Left ventricle myocardium inferior (tissue), 1 donor: ENCODE measurements at regions not wholly inside any gene's neighbourhood (a gene's known extent, or its start where the extent isn't known, plus 50 kb on each side); places are given as distances from the start of the nearest gene placed in this dataset.

Experiments
- DNase-seq: peaks from one replicate; pipeline ENCODE4 v3.0.0-alpha.2; 2020
- H3K27ac ChIP-seq: fragments of 200-600 bp; replicated peaks from 2 replicates; pipeline ENCODE4 v1.8.0; 2021
- H3K27me3 ChIP-seq: fragments of 200-600 bp; 2 replicates; pipeline ENCODE4 v1.8.0; 2021; ENCODE audit warnings: low read depth
- H3K36me3 ChIP-seq: fragments of 200-600 bp; 2 replicates; pipeline ENCODE4 v1.8.0; 2021
- H3K4me1 ChIP-seq: fragments of 200-600 bp; 2 replicates; pipeline ENCODE4 v1.8.0; 2021
- H3K4me3 ChIP-seq: fragments of 200-600 bp; 2 replicates; pipeline ENCODE4 v1.8.0; 2021; ENCODE audit warnings: mild to moderate bottlenecking, moderate library complexity
- H3K9me3 ChIP-seq: fragments of 200-600 bp; replicated peaks from 2 replicates; pipeline ENCODE4 v1.8.0; 2021
- CTCF ChIP-seq: fragments of 200-600 bp; IDR thresholded peaks from 2 replicates; pipeline ENCODE4 v1.8.0; 2021; ENCODE audit warnings: antibody characterized with exemption, mild to moderate bottlenecking, borderline replicate concordance
- intact Hi-C: fragments of 100-400 bp; cut with micrococcal nuclease; formaldehyde crosslinking; loops from one replicate; pipeline ENCODE4 v1.11.0; 2022
- donor health status: DM: no; HTN: yes; CAD: no; lungs with severe emphysema.

- intact Hi-C loops = no loop called here
- H3K27me3 ChIP-seq = no peaks in the 10 kb centered on the region
- no peaks in the 10 kb centered on the region for H3K36me3 ChIP-seq
- no peak for TF ChIP-seq CTCF
- no peaks in the 10 kb centered on the region for H3K4me1 ChIP-seq
- no peaks in the 10 kb centered on the region for H3K9me3 ChIP-seq
- no peak overlapping the region for H3K27ac ChIP-seq
- no peak overlapping the region for H3K4me3 ChIP-seq
- no peak for DNase-seq
Measured at GRCh38 chr4:14318671-14319070, 683.6 kb upstream of the CPEB2 start.

- no peaks in the 10 kb centered on the region for H3K4me1 ChIP-seq
- no peaks in the 10 kb centered on the region for H3K36me3 ChIP-seq
- no peak for TF ChIP-seq CTCF
- no peak overlapping the region for H3K4me3 ChIP-seq
- no peaks in the 10 kb centered on the region for H3K27me3 ChIP-seq
- H3K9me3 ChIP-seq = peaks cover 11% of the 10 kb centered on the region
- intact Hi-C loops = no loop called here
- no peak overlapping the region for H3K27ac ChIP-seq
- no peak for DNase-seq
Measured at GRCh38 chr4:14321723-14322122, 680.6 kb upstream of the CPEB2 start.

- TF ChIP-seq CTCF = no peak
Measured at GRCh38 chr4:14323191-14323590, 679.1 kb upstream of the CPEB2 start.

GRCh38 chr4:14329228-14329627 is 673.1 kb upstream of the CPEB2 start:
- intact Hi-C loops = no loop called here
- DNase-seq = no peak

More at GRCh38 chr4:14323191-14323590, 679.1 kb upstream of the CPEB2 start:
- Histone ChIP-seq H3K27ac (no peak overlapping the region), H3K27me3 (no peaks in the 10 kb centered on the region), H3K9me3 (peaks cover 11% of the 10 kb centered on the region), H3K4me3 (no peak overlapping the region), H3K4me1 (no peaks in the 10 kb centered on the region), H3K36me3 (no peaks in the 10 kb centered on the region)
- intact Hi-C loops = no loop called here
- no peak for DNase-seq

GRCh38 chr4:14333616-14334015 is 668.7 kb upstream of the CPEB2 start:
- H3K27ac ChIP-seq = no peak overlapping the region
- no peaks in the 10 kb centered on the region for H3K4me1 ChIP-seq
- peaks cover 7% of the 10 kb centered on the region for H3K9me3 ChIP-seq
- H3K36me3 ChIP-seq = no peaks in the 10 kb centered on the region
- H3K27me3 ChIP-seq = no peaks in the 10 kb centered on the region
- no peak for DNase-seq
- TF ChIP-seq CTCF = no peak
- intact Hi-C loops = no loop called here
- no peak overlapping the region for H3K4me3 ChIP-seq

More at GRCh38 chr4:14329228-14329627, 673.1 kb upstream of the CPEB2 start:
- H3K4me1 ChIP-seq = no peaks in the 10 kb centered on the region
- H3K27me3 ChIP-seq = no peaks in the 10 kb centered on the region
- H3K4me3 ChIP-seq = no peak overlapping the region
- H3K27ac ChIP-seq = no peak overlapping the region
- TF ChIP-seq CTCF = no peak
- H3K9me3 ChIP-seq = peaks cover 12% of the 10 kb centered on the region
- no peaks in the 10 kb centered on the region for H3K36me3 ChIP-seq

- Histone ChIP-seq H3K9me3 (peaks cover 7% of the 10 kb centered on the region), H3K27ac (no peak overlapping the region), H3K4me3 (no peak overlapping the region), H3K36me3 (no peaks in the 10 kb centered on the region), H3K27me3 (no peaks in the 10 kb centered on the region), H3K4me1 (no peaks in the 10 kb centered on the region)
- TF ChIP-seq CTCF = no peak
- intact Hi-C loops = no loop called here
- no peak for DNase-seq
Measured at GRCh38 chr4:14334166-14334565, 668.1 kb upstream of the CPEB2 start.
